ENCODE measurements at regions not wholly inside any gene's neighbourhood (a gene's known extent, or its start where the extent isn't known, plus 50 kb on each side); places are given as distances from the start of the nearest gene placed in this dataset.
"Not testable (repeated sequence)": the region's sequence is repeated elsewhere in the genome, so short reads cannot be mapped to it uniquely, and the experiment has no call there.

DNA sequence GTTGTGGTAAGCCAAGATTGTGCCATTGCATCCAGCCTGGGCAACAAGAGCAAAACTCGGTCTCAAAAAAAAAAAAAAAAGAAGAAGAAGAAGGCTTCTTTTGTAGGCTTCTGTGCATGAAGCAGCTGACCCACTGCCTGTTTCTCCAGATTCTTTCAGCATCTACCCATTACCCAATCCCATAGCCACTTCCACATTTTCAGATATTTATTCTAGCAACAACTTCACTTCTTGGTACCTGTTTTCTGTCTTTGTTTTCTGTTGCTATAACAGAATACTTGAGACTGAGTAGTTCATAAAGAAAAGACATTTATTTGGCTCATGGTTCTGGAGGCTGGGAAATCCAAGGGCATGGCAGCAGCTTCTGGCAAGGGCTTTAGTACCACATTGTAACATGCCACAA is 95.3 kb upstream of the SGK1 start:
- Histone ChIP-seq H3K36me3 (no peaks in the 10 kb centered on the region), H3K27ac (no peak overlapping the region), H3K27me3 (ENCODE audit: insufficient read depth, low read depth, severe bottlenecking) (no peaks in the 10 kb centered on the region)

DNA sequence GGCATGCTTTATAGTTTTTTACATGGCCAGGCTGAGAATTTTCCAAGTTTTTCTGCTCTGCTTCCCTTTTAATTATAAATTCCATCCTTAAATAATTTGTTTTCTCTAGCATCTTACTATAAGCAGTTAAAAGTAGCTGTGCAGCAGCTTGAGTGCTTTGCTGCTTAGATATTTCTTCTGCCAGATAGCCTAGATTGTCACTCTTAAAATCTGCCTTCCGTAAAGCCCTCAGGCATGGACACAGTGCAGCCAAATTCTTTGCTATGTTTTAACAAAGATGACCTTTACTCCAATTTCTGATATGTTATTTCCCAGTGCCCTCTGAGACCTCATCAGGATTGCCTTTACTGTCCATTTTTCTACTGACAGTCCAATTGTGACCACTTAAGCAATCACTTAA is 92.6 kb upstream of the SGK1 start:
- Histone ChIP-seq H3K36me3 (no peaks in the 10 kb centered on the region), H3K27ac (no peak overlapping the region), H3K9me3 (ENCODE audit: severe bottlenecking) (no peaks in the 10 kb centered on the region), H3K27me3 (ENCODE audit: insufficient read depth, low read depth, severe bottlenecking) (no peaks in the 10 kb centered on the region), H3K4me3 (ENCODE audit: low read depth, low read length) (no peak overlapping the region)
- TF ChIP-seq, protein P1, sequence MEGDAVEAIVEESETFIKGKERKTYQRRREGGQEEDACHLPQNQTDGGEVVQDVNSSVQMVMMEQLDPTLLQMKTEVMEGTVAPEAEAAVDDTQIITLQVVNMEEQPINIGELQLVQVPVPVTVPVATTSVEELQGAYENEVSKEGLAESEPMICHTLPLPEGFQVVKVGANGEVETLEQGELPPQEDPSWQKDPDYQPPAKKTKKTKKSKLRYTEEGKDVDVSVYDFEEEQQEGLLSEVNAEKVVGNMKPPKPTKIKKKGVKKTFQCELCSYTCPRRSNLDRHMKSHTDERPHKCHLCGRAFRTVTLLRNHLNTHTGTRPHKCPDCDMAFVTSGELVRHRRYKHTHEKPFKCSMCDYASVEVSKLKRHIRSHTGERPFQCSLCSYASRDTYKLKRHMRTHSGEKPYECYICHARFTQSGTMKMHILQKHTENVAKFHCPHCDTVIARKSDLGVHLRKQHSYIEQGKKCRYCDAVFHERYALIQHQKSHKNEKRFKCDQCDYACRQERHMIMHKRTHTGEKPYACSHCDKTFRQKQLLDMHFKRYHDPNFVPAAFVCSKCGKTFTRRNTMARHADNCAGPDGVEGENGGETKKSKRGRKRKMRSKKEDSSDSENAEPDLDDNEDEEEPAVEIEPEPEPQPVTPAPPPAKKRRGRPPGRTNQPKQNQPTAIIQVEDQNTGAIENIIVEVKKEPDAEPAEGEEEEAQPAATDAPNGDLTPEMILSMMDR (IDR thresholded peaks at IDR 0.05; ENCODE audit: low read depth, low read length), result no peak
- DNase-seq, result no peak

More for the DNA sequence above, 95.3 kb upstream of the SGK1 start:
- Histone ChIP-seq H3K9me3 (ENCODE audit: severe bottlenecking) (no peaks in the 10 kb centered on the region), H3K4me3 (ENCODE audit: low read depth, low read length) (no peak overlapping the region)
- TF ChIP-seq, protein P1 (IDR thresholded peaks at IDR 0.05; ENCODE audit: low read depth, low read length), result no peak
- DNase-seq, result no peak

DNA sequence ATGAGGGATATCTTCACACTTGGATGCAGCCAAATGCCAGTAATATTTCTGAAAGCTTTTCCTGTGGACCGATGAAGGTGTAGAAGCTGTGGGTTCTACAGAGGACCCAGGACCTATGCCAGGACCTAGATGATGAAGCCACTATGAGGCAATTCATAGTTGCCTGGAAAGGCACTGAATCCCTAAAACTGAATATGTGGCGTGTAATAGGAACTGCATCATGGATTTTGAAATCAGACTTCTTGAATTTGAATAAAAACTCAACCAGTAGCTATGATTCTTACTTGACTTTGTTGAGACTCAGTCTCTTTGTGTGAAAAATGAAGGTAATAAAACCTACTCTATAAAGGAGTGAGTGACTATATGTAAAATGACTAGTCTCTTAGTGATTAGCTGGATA is 89.9 kb upstream of the SGK1 start:
- TF ChIP-seq, protein P1 (IDR thresholded peaks at IDR 0.05; ENCODE audit: low read depth, low read length), result no peak
- Histone ChIP-seq H3K27me3 (ENCODE audit: insufficient read depth, low read depth, severe bottlenecking) (no peaks in the 10 kb centered on the region), H3K27ac (no peak overlapping the region), H3K4me3 (ENCODE audit: low read depth, low read length) (no peak overlapping the region), H3K9me3 (ENCODE audit: severe bottlenecking) (no peaks in the 10 kb centered on the region), H3K36me3 (no peaks in the 10 kb centered on the region)
- no peak for DNase-seq

DNA sequence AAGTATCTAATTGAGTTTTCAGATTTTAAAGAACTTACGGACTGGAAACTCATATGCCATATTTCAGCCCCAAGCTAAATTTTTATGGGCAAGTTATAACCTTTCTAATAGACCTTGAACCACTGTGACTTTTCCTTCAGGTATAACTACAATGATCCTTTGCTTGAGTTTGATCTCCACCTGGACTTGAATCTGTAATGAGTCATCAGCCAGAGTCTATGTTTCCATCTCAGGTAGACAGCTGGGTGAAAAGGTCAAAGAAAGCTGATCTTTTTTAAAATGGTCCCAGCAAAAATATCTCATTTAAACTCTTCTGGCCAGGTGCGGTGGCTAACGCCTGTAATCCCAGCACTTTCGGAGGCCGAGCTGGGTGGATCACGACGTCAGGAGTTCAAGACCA is 88.4 kb upstream of the SGK1 start:
- no peaks in the 10 kb centered on the region for H3K36me3 ChIP-seq
- TF ChIP-seq, protein P1 (IDR thresholded peaks at IDR 0.05; ENCODE audit: low read depth, low read length), result no peak
- H3K27me3 ChIP-seq (ENCODE audit: insufficient read depth, low read depth, severe bottlenecking), result no peaks in the 10 kb centered on the region
- DNase-seq, result no peak
- H3K9me3 ChIP-seq (ENCODE audit: severe bottlenecking), result no peaks in the 10 kb centered on the region
- H3K4me3 ChIP-seq (ENCODE audit: low read depth, low read length), result no peak overlapping the region
- H3K27ac ChIP-seq, result no peak overlapping the region

DNA sequence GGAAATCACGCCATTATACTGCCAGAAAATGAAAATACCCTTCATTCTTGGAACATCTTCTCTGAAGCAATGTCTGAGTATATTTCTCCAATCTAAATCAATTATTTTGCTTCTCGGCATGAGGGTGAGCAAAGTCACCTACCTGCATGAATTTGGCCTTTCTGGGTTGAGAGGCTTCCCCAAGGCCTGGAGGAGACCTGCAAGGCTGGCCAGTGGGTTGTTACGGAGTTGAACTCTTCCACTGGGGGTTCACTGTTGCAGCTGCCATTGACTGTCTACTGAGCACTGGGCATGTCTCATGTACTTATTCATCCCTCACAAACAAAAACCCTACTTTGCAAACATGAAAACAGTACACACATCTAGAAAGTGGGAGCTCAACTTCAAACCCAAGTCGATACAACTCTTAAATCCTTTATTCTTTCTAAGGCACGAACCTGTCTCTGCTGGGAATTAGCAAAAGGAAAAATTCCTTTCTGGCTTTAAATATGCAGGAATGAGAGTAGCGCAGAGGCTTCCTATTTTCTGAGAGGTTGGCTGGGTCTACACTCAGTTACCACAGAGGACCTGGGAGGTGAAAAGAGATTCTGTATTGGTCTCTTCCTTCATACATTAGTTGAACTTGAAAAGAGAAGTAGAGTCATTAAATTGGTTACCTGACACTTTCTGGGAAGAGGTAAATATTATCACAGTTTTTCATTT is 87.6 kb upstream of the SGK1 start:
- no peak overlapping the region for H3K4me3 ChIP-seq (ENCODE audit: low read depth, low read length)
- no peak for DNase-seq
- no peaks in the 10 kb centered on the region for H3K9me3 ChIP-seq (ENCODE audit: severe bottlenecking)
- no peak overlapping the region for H3K27ac ChIP-seq
- H3K36me3 ChIP-seq, result no peaks in the 10 kb centered on the region
- no peaks in the 10 kb centered on the region for H3K27me3 ChIP-seq (ENCODE audit: insufficient read depth, low read depth, severe bottlenecking)
- TF ChIP-seq, protein P1 (IDR thresholded peaks at IDR 0.05; ENCODE audit: low read depth, low read length), result no peak

DNA sequence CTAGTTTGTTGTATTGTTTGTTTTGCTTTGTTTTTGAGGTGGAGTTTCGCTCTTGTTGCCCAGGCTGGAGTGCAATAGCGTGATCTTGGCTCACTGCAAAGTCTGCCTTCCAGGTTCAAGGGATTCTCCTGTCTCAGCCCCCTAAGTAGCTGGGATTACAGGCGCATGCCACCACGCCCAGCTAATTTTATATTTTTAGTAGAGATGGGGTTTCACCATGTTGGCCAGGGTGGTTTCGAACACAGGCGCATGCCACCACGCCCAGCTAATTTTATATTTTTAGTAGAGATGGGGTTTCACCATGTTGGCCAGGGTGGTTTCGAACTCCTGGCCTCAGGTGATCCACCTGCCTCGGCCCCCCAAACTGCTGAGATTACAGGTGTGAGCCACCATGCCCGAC is 85.4 kb upstream of the SGK1 start:
- not testable (repeated sequence) for H3K27ac ChIP-seq; H3K4me3 ChIP-seq (ENCODE audit: low read depth, low read length); H3K27me3 ChIP-seq (ENCODE audit: insufficient read depth, low read depth, severe bottlenecking); DNase-seq; H3K9me3 ChIP-seq (ENCODE audit: severe bottlenecking); H3K36me3 ChIP-seq

Data from WERI-Rb-1 (cell line).